DMS114 treated with DMSO at 0.1 percent for 48 hours (cell line): ENCODE measurements at regions not wholly inside any gene's neighbourhood (a gene's known extent, or its start where the extent isn't known, plus 50 kb on each side); places are given as distances from the start of the nearest gene placed in this dataset.

Source experiments
- DNase-seq: peaks from one replicate; lab custom pipeline; 2025; ENCODE audit not compliant: unreplicated experiment; lab: John Stamatoyannopoulos, UW

GRCh38 chr3:31445701-31446100, 87.0 kb upstream of the STT3B start:
- no peak for DNase-seq

GRCh38 chr3:31448035-31448881, 84.5 kb upstream of the STT3B start:
- no peak for DNase-seq

GRCh38 chr3:31448882-31449243, 83.9 kb upstream of the STT3B start:
- DNase-seq = no peak

- no peak for DNase-seq
These were observed 83.4 kb upstream of the STT3B start for GRCh38 chr3:31449318-31449717.

- no peak for DNase-seq
These were observed 82.4 kb upstream of the STT3B start for GRCh38 chr3:31450345-31450744.

GRCh38 chr3:31452495-31453106, 80.1 kb upstream of the STT3B start:
- no peak for DNase-seq

- DNase-seq = no peak
These were observed 79.3 kb upstream of the STT3B start for GRCh38 chr3:31453430-31453829.

- DNase-seq = no peak
These were observed 77.2 kb upstream of the STT3B start for GRCh38 chr3:31455524-31455923.

GRCh38 chr3:31456373-31456772, 76.4 kb upstream of the STT3B start:
- no peak for DNase-seq

GRCh38 chr3:31461426-31461825, 71.3 kb upstream of the STT3B start:
- no peak for DNase-seq

- no peak for DNase-seq
These were observed 70.6 kb upstream of the STT3B start for GRCh38 chr3:31462050-31462569.

GRCh38 chr3:31465999-31466398, 66.7 kb upstream of the STT3B start:
- DNase-seq = no peak

GRCh38 chr3:31466866-31467265, 65.9 kb upstream of the STT3B start:
- no peak for DNase-seq

GRCh38 chr3:31468433-31468832, 64.3 kb upstream of the STT3B start:
- DNase-seq = no peak

GRCh38 chr3:31469385-31469784, 63.3 kb upstream of the STT3B start:
- DNase-seq = no peak

GRCh38 chr3:31472479-31473390, 60.0 kb upstream of the STT3B start:
- no peak for DNase-seq

- DNase-seq = no peak
These were observed 56.5 kb upstream of the STT3B start for GRCh38 chr3:31476209-31476608.

- DNase-seq = no peak
These were observed 53.3 kb upstream of the STT3B start for GRCh38 chr3:31479431-31479830.

- DNase-seq = no peak
These were observed 51.0 kb upstream of the STT3B start for GRCh38 chr3:31481697-31482096.

- DNase-seq = no peak
These were observed 50.1 kb upstream of the STT3B start for GRCh38 chr3:31482493-31483200.
